CD8-positive, alpha-beta memory T cell (primary cell): ENCODE measurements at regions not wholly inside any gene's neighbourhood (a gene's known extent, or its start where the extent isn't known, plus 50 kb on each side); places are given as distances from the start of the nearest gene placed in this dataset.
"Not testable (repeated sequence)": the region's sequence is repeated elsewhere in the genome, so short reads cannot be mapped to it uniquely, and the experiment has no call there.

ENCODE experiments used
- CTCF ChIA-PET: fragments of 350-600 bp; sonication (Branson Sonifier 250); formaldehyde crosslinking; loops from one replicate; lab custom pipeline; 2021; ENCODE audit warnings: antibody characterized with exemption; lab: Charles Lee
- POLR2A ChIA-PET: fragments of 350-600 bp; sonication (Branson Sonifier 250); formaldehyde crosslinking; loops from one replicate; lab custom pipeline; 2021; ENCODE audit warnings: antibody characterized with exemption; lab: Charles Lee
- DNase-seq, 5 donors: peaks; one replicate each; pipeline versions ENCODE4 v3.0.0 to v3.0.0-alpha.2; 2020 to 2022; ENCODE audit warnings: mixed read lengths in 1 of 5
- H3K27ac ChIP-seq: one replicate; pipeline ENCODE4 v1.7.0; 2013; ENCODE audit warnings: low read depth, mild to moderate bottlenecking, low read length, moderate library complexity
- H3K27me3 ChIP-seq: 2 replicates; pipeline ENCODE4 v1.7.0; 2013; ENCODE audit warnings: low read length, mild to moderate bottlenecking; ENCODE audit not compliant: insufficient read depth, poor library complexity, severe bottlenecking
- H3K36me3 ChIP-seq: 2 replicates; pipeline ENCODE4 v1.7.0; 2013; ENCODE audit warnings: mild to moderate bottlenecking, low read length, moderate library complexity; ENCODE audit not compliant: insufficient read depth
- H3K4me1 ChIP-seq: 2 replicates; pipeline ENCODE4 v1.7.0; 2013; ENCODE audit warnings: mild to moderate bottlenecking, low read length, moderate library complexity; ENCODE audit not compliant: insufficient read depth
- H3K4me3 ChIP-seq: 2 replicates; pipeline ENCODE4 v1.7.0; 2013; ENCODE audit warnings: mild to moderate bottlenecking, low read length
- H3K9me3 ChIP-seq: 2 replicates; pipeline ENCODE4 v1.7.0; 2013; ENCODE audit warnings: mild to moderate bottlenecking, low read length
- H3K27ac Mint-ChIP-seq, 8 donors: one replicate each; pipeline ENCODE4 v1.8.0; 2020 to 2021; ENCODE audit warnings: mixed read lengths in 8 of 8, mild to moderate bottlenecking in 6 of 8, inconsistent platforms in 3 of 8, moderate library complexity in 3 of 8
- H3K27me3 Mint-ChIP-seq, 2 donors: one replicate each; pipeline ENCODE4 v1.8.0; 2020 to 2021; ENCODE audit warnings: mixed read lengths in 2 of 2, mild to moderate bottlenecking in 1 of 2, moderate library complexity in 1 of 2
- H3K36me3 Mint-ChIP-seq, 3 donors: one replicate each; pipeline ENCODE4 v1.8.0; 2020 to 2021; ENCODE audit warnings: mixed read lengths in 3 of 3, inconsistent platforms in 1 of 3, mild to moderate bottlenecking in 1 of 3
- H3K4me1 Mint-ChIP-seq, 3 donors: one replicate each; pipeline ENCODE4 v1.8.0; 2020 to 2021; ENCODE audit warnings: mixed read lengths in 3 of 3, inconsistent platforms in 1 of 3, mild to moderate bottlenecking in 1 of 3
- H3K4me3 Mint-ChIP-seq, 7 donors: one replicate each; pipeline ENCODE4 v1.8.0; 2020 to 2021; ENCODE audit warnings: mixed read lengths in 7 of 7, mild to moderate bottlenecking in 6 of 7, moderate library complexity in 4 of 7, inconsistent platforms in 2 of 7
- H3K9me3 Mint-ChIP-seq, 5 donors: one replicate each; pipeline ENCODE4 v1.8.0; 2020 to 2022; ENCODE audit warnings: mixed read lengths in 5 of 5, mild to moderate bottlenecking in 3 of 5, moderate library complexity in 2 of 5, inconsistent platforms in 1 of 5

DNA sequence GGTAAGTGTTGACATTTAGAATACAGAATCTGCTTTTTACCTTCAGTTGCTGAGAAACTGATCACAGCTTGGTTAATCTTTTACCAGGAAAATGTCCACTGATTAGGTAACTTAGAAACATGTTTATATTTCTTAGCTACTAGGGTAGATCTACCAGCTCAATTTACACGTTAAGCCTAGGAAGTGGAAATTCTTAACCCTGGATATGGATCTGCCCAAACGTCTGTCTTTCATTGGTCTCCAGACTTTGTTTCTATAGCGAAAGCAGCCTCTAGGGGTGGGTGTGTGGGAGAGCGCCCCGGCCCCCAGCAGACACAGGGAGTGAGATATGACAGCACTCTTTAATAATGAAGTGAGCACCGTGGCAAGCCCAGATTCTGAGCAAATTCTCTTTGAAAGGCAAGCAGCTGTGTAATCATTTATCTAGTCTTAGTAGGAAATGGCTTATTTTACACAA lies 141.6 kb upstream of the ZNF608 start:
- POLR2A ChIA-PET, result no interaction called here

DNA sequence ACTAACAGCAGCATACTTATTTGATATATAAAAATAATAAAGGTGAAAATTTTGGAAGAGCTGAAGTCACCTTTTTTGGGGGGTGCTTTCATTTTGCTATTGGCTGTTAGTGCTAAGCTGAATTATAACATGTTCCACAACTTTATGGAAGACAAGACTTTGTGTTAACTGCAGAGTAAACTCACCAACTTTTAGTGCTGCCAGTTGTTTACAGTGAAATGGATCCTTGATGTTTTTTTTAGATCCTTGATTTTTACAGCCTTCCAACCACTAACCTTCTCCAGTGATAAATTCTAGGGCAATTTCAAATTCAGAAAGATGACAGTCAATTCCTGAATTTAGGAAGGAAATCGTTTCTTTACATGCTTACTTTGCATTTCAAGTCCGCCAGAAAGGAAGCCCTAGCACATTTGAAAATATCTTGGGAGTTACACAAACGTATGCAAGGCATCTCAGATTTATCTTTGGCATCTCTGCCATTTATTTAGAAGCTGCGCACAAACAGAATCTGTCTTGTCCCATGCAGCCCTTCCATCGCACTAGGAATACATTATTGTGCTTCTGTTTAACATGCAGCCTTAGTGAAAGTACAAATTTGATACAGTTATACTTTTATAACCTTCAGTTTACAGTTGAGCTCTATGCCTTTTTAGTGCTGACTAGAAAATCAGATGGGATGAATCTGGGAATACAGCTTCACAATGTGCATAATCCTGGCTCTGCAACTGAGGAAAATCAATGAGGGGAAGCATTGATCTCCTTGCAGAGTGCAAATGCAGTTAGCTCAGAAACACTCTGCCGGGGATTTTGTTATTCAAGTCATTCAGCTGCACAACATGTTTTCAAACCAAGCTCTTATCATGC lies 142.4 kb upstream of the ZNF608 start:
- Histone ChIP-seq H3K9me3 (no peaks in the 10 kb centered on the region), H3K36me3 (no peaks in the 10 kb centered on the region), H3K4me1 (no peaks in the 10 kb centered on the region), H3K4me3 (no peak overlapping the region), H3K27ac (no peak overlapping the region), H3K27me3 (no peaks in the 10 kb centered on the region)
- Mint-ChIP-seq H3K27me3 (no peaks in the 10 kb centered on the region), H3K9me3 (peaks cover 0 to 4% (median 2%) of the 10 kb centered on the region in 5 donors), H3K4me3 (no peak overlapping the region), H3K4me1 (no peaks in the 10 kb centered on the region), H3K36me3 (no peaks in the 10 kb centered on the region), H3K27ac (no peak overlapping the region)
- CTCF ChIA-PET, result no interaction called here
- POLR2A ChIA-PET, result no interaction called here
- no peak for DNase-seq

More for the DNA sequence above, 141.6 kb upstream of the ZNF608 start:
- Histone ChIP-seq H3K4me1 (no peaks in the 10 kb centered on the region), H3K9me3 (no peaks in the 10 kb centered on the region), H3K4me3 (no peak overlapping the region), H3K27me3 (no peaks in the 10 kb centered on the region), H3K27ac (no peak overlapping the region), H3K36me3 (no peaks in the 10 kb centered on the region)
- Mint-ChIP-seq H3K4me1 (no peaks in the 10 kb centered on the region), H3K27me3 (no peaks in the 10 kb centered on the region), H3K27ac (no peak overlapping the region), H3K9me3 (peaks cover 0 to 4% (median 2%) of the 10 kb centered on the region in 5 donors), H3K36me3 (no peaks in the 10 kb centered on the region), H3K4me3 (no peak overlapping the region)
- CTCF ChIA-PET, result no interaction called here
- no peak for DNase-seq

DNA sequence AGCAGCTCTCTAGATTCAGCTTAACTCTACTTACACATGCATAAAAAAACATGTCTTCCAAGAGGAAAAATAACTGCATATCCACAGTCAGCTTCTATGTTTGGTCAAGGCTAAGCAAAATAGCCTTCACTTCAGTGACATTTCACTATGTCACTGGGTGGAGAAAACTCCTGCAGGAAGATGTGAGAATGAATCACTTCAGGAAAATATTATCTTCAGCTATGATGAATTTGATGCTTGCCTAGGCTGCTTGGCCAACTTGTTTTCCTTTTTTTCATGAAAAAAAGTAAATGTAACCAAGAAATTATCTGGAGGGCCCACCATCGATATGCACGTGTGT lies 143.0 kb upstream of the ZNF608 start:
- CTCF ChIA-PET, result no interaction called here
- Histone ChIP-seq H3K27ac (no peak overlapping the region), H3K4me3 (no peak overlapping the region), H3K4me1 (no peaks in the 10 kb centered on the region), H3K27me3 (no peaks in the 10 kb centered on the region), H3K36me3 (no peaks in the 10 kb centered on the region), H3K9me3 (no peaks in the 10 kb centered on the region)
- no peaks in the 10 kb centered on the region for H3K36me3 Mint-ChIP-seq
- no peaks in the 10 kb centered on the region for H3K4me1 Mint-ChIP-seq
- peaks cover 0 to 4% (median 2%) of the 10 kb centered on the region in 5 donors for H3K9me3 Mint-ChIP-seq
- POLR2A ChIA-PET, result no interaction called here
- no peaks in the 10 kb centered on the region for H3K27me3 Mint-ChIP-seq
- no peak for DNase-seq
- H3K4me3 Mint-ChIP-seq, result no peak overlapping the region
- no peak overlapping the region for H3K27ac Mint-ChIP-seq

DNA sequence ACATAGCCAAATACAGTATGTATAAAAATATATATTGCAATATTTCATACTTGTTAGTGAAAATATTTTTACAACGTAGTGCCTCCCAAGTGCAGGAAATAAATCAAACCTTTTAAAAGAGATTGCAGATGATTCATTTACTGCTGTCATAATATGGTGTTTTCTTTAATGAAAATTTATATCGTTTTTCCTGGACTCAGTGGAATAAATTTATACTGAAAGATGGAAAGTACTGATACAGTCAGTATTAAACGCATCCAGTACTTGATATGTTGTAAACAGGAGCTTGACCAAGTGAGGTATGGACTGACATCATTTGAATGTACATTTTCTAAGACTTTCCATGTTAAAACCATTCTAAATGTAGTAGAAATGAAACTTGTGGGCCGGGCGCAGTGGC lies 143.4 kb upstream of the ZNF608 start:
- ChIA-PET POLR2A (no interaction called here), CTCF (no interaction called here)
- Histone ChIP-seq H3K27ac (no peak overlapping the region), H3K4me3 (no peak overlapping the region), H3K4me1 (no peaks in the 10 kb centered on the region), H3K27me3 (no peaks in the 10 kb centered on the region), H3K36me3 (no peaks in the 10 kb centered on the region), H3K9me3 (no peaks in the 10 kb centered on the region)
- DNase-seq, result no peak
- H3K27ac Mint-ChIP-seq, result no peak overlapping the region
- H3K4me1 Mint-ChIP-seq, result no peaks in the 10 kb centered on the region
- H3K9me3 Mint-ChIP-seq, result peaks cover 0 to 4% (median 2%) of the 10 kb centered on the region in 5 donors
- H3K27me3 Mint-ChIP-seq, result no peaks in the 10 kb centered on the region
- no peaks in the 10 kb centered on the region for H3K36me3 Mint-ChIP-seq
- no peak overlapping the region for H3K4me3 Mint-ChIP-seq

DNA sequence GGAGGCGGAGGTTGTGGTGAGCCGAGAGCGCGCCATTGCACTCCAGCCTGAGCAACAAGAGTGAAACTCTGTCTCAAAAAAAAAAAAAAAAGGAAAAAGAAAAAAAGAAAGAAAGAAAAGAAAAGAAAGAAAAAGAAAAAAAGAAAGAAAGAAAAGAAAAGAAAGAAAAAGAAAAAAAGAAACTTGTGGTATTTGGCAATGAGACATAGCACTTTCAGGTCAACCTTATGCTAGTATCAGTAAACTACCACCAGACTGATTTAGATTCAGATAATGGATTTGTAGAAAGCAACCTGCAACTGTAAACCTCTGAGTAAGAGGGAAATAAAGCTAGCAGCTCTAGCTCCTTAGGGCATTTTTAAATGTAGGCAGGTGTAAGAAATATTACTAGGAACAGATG lies 144.0 kb upstream of the ZNF608 start:
- H3K27ac Mint-ChIP-seq, H3K36me3 Mint-ChIP-seq, DNase-seq, H3K4me1 Mint-ChIP-seq, H3K9me3 ChIP-seq, H3K27me3 ChIP-seq, H3K9me3 Mint-ChIP-seq, H3K27me3 Mint-ChIP-seq, H3K27ac ChIP-seq, CTCF ChIA-PET, H3K4me1 ChIP-seq, H3K36me3 ChIP-seq, POLR2A ChIA-PET, H3K4me3 ChIP-seq, H3K4me3 Mint-ChIP-seq: not testable (repeated sequence)

DNA sequence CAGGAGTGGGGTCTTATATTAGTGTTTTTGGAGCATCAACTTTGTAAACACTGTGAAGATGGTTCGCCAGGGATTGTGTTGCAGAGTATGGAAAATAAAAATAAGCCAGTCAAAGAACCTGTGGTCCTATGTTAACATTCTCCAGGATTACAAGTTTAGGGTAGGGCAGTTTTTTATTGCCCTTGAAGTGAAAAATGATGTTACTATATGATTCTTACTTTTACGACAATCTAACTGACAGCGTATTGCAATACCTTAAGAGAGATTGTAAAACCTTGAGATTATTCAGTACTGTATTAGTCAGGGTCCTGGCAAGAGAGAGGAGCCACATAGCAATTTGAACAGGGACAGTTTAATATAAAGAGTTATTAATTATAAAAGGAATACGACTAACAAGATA lies 144.7 kb upstream of the ZNF608 start:
- Mint-ChIP-seq H3K4me1 (no peaks in the 10 kb centered on the region), H3K36me3 (no peaks in the 10 kb centered on the region), H3K4me3 (no peak overlapping the region), H3K9me3 (peaks cover 0 to 3% (median 2%) of the 10 kb centered on the region in 5 donors), H3K27ac (no peak overlapping the region), H3K27me3 (no peaks in the 10 kb centered on the region)
- H3K27ac ChIP-seq, result no peak overlapping the region
- ChIA-PET POLR2A (no interaction called here), CTCF (no interaction called here)
- no peaks in the 10 kb centered on the region for H3K36me3 ChIP-seq
- H3K9me3 ChIP-seq, result no peaks in the 10 kb centered on the region
- no peaks in the 10 kb centered on the region for H3K27me3 ChIP-seq
- H3K4me1 ChIP-seq, result no peaks in the 10 kb centered on the region
- no peak for DNase-seq
- H3K4me3 ChIP-seq, result no peak overlapping the region

DNA sequence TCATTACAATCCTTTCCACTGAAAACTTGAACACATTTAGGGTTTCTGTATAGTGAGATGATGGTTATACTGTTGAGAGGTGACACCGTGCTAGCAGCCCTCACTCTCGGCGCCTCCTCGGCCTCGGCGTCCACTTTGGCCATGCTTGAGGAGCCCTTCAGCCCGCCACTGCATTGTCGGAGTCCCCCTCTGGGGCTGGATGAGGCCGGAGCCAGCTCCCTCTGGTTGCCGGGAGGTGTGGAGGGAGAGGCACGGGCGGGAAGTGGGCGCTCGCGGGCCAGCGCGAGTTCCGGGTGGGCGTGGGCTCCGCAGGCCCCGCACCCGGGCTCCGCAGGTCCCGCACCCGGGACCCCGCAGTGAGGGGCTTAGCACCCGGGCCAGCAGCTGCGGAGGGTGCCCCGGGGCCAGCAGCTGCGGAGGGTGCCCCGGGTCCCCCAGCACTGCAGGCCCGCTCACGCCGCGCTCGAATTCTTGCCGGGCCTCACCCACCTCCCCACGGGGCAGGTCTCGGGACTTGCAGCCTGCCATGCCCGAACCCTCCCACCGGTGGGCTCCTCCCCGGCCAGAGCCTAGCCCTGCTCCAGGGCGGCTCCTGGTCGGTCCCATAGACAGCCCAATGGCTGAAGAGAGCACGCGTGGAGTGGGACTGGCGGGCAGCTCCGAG lies 145.9 kb upstream of the ZNF608 start:
- H3K4me1 ChIP-seq, result no peaks in the 10 kb centered on the region
- peaks cover 0 to 3% (median 2%) of the 10 kb centered on the region in 5 donors for H3K9me3 Mint-ChIP-seq
- no peak overlapping the region for H3K27ac ChIP-seq
- H3K4me3 ChIP-seq, result no peak overlapping the region
- H3K4me1 Mint-ChIP-seq, result no peaks in the 10 kb centered on the region
- H3K4me3 Mint-ChIP-seq, result no peak overlapping the region
- ChIA-PET POLR2A (no interaction called here), CTCF (no interaction called here)
- no peaks in the 10 kb centered on the region for H3K36me3 ChIP-seq
- H3K27me3 ChIP-seq, result no peaks in the 10 kb centered on the region
- no peaks in the 10 kb centered on the region for H3K9me3 ChIP-seq
- no peaks in the 10 kb centered on the region for H3K36me3 Mint-ChIP-seq
- DNase-seq, result no peak
- H3K27me3 Mint-ChIP-seq, result no peaks in the 10 kb centered on the region
- H3K27ac Mint-ChIP-seq, result no peak overlapping the region

DNA sequence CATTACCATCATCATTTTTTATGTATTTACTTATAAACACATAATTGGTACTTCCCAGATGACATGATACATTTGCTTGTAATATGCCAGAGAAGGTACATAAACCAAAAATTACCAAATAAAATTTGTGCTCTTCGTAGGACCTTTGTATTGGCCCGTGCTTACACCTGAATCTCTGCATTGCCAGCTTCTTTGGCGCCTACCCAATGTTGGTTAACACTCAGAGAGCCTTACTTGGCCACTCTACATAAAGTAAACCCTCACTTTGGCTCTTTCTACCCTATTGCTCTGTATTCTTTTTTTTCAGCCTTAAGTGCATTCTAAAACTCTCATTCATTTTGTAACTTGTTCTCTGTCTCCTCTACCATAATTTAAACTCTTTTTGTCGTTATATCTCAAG lies 148.1 kb upstream of the ZNF608 start:
- Mint-ChIP-seq H3K27ac (no peak overlapping the region), H3K27me3 (no peaks in the 10 kb centered on the region), H3K36me3 (no peaks in the 10 kb centered on the region), H3K9me3 (peaks cover 0 to 4% (median 2%) of the 10 kb centered on the region in 5 donors), H3K4me1 (no peaks in the 10 kb centered on the region), H3K4me3 (no peak overlapping the region)
- POLR2A ChIA-PET, result no interaction called here
- Histone ChIP-seq H3K27ac (no peak overlapping the region), H3K4me3 (no peak overlapping the region), H3K36me3 (no peaks in the 10 kb centered on the region), H3K27me3 (no peaks in the 10 kb centered on the region), H3K4me1 (no peaks in the 10 kb centered on the region), H3K9me3 (no peaks in the 10 kb centered on the region)
- CTCF ChIA-PET, result no interaction called here
- no peak for DNase-seq
